Activated CD4-positive, alpha-beta T cell treated with anti-CD3 and anti-CD28 coated beads, Interleukin-2, amount 10 ng/mL, durations not matched to agents 7 days and 5 days (primary cell): ENCODE measurements at regions not wholly inside any gene's neighbourhood (a gene's known extent, or its start where the extent isn't known, plus 50 kb on each side); places are given as distances from the start of the nearest gene placed in this dataset.

Experiments used
- CTCF ChIA-PET: fragments of 350-600 bp; sonication (Branson Sonifier 250); formaldehyde crosslinking; loops from one replicate; lab custom pipeline; 2021; ENCODE audit warnings: antibody characterized with exemption; lab: Charles Lee
- POLR2A ChIA-PET: fragments of 350-600 bp; sonication (Branson Sonifier 250); formaldehyde crosslinking; loops from one replicate; lab custom pipeline; 2021; ENCODE audit warnings: antibody characterized with exemption; lab: Charles Lee
- DNase-seq: peaks from one replicate; pipeline ENCODE4 v3.0.0-alpha.2; 2020
- H3K27ac Mint-ChIP-seq: one replicate; pipeline ENCODE4 v1.8.0; 2021; ENCODE audit warnings: mild to moderate bottlenecking, moderate library complexity, mixed read lengths
- H3K27me3 Mint-ChIP-seq: one replicate; pipeline ENCODE4 v1.8.0; 2021; ENCODE audit warnings: mixed read lengths
- H3K36me3 Mint-ChIP-seq: one replicate; pipeline ENCODE4 v1.8.0; 2021; ENCODE audit warnings: low read depth, mixed read lengths
- H3K4me1 Mint-ChIP-seq: one replicate; pipeline ENCODE4 v1.8.0; 2021; ENCODE audit warnings: mixed read lengths
- H3K4me3 Mint-ChIP-seq: one replicate; pipeline ENCODE4 v1.8.0; 2021; ENCODE audit warnings: mild to moderate bottlenecking, moderate library complexity, mixed read lengths
- H3K9me3 Mint-ChIP-seq: one replicate; pipeline ENCODE4 v1.8.0; 2021; ENCODE audit warnings: mixed read lengths

DNA sequence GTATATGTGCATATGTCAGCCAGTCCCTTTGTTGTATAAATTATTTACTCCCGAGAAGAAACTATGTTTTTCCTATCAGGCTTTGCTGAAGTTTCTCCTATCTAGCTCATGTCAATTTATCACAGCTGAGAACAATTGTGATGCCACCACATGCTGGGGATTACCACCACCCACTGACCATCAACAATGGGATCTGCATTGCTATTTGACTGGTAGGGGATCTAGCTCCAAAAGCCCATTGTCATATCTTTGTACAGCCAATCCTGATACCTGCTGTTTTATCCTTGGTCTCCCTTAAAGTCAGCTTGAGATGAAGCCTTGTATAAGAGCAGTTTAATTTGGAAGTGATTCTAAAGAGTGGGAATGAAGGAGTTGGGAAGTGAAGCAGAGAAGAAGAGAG lies 53.9 kb upstream of the KCNN2 start:
- POLR2A ChIA-PET: no interaction called here
- Mint-ChIP-seq H3K9me3 (no peaks in the 10 kb centered on the region), H3K36me3 (no peaks in the 10 kb centered on the region), H3K4me3 (no peak overlapping the region), H3K27ac (no peak overlapping the region), H3K27me3 (no peaks in the 10 kb centered on the region), H3K4me1 (no peaks in the 10 kb centered on the region)
- no peak for DNase-seq
- CTCF ChIA-PET: no interaction called here

DNA sequence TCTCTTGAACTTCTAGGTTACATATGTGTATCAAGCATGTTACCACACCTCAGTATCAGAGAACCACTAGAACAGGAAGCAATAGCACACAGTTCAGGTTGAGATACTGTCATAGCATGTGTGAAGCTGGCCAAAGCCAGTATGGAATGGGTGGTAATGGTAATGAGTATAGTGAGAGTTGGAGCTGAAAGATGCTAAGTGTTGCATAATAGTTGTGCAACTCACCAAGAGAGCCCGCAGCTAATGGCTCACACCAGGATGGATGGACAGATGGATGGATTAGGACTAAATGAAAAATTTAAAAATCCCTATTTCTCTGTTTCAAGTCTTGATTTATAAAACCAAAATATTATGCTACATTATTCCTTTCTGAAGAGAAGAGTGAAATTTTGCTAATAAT lies 53.4 kb upstream of the KCNN2 start:
- POLR2A ChIA-PET: no interaction called here
- CTCF ChIA-PET: interaction anchor here (0.6 kb wide), 1 partner anchor 416 kb away, joined by 3 read pairs; no protein-coding TSS in a partner anchor
- no peak for DNase-seq
- Mint-ChIP-seq H3K4me1 (no peaks in the 10 kb centered on the region), H3K27ac (no peak overlapping the region), H3K27me3 (no peaks in the 10 kb centered on the region), H3K36me3 (no peaks in the 10 kb centered on the region), H3K4me3 (no peak overlapping the region), H3K9me3 (no peaks in the 10 kb centered on the region)

DNA sequence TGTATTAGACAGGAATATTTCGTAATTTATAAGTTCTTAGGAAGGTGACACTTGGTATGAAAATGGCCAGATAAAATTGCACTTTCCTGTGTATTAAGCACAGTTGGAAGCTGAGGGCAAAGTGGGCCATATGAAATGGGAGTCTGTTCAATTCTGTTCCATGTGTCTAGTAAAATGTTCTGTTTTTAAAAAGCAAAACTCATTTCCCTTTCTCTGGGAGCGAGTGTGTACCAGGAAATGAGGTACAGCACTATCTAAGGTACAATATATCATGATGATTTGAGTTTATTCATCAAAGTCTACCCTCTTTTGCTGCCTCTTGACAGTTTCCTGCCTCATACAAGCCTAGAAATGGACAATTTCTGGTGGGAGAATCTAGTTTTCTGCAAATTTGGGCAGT lies 51.2 kb upstream of the KCNN2 start:
- Mint-ChIP-seq H3K4me1 (no peaks in the 10 kb centered on the region), H3K36me3 (no peaks in the 10 kb centered on the region), H3K4me3 (no peak overlapping the region), H3K27me3 (no peaks in the 10 kb centered on the region), H3K9me3 (no peaks in the 10 kb centered on the region), H3K27ac (no peak overlapping the region)
- POLR2A ChIA-PET: no interaction called here
- CTCF ChIA-PET: no interaction called here
- no peak for DNase-seq

DNA sequence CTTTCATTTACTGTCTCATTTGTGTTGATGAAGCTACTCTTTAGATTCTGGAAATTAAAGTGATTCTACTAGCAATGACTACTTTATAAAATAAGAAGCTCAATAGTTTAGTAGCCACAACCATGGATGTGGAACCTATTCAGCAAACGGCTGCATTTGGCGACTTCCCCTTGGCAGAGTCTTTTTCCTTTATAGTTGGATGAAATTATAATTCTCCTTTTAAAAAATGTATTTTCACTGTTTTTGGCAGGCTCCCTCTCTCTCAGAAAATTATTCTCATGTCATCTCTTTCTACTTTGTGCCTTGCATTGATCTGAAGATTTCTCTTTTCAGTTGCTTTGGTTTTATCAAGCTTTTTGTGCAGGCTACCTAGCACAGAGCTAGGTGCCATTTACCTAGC lies 50.6 kb upstream of the KCNN2 start:
- Mint-ChIP-seq H3K27ac (no peak overlapping the region), H3K4me3 (no peak overlapping the region), H3K9me3 (no peaks in the 10 kb centered on the region), H3K27me3 (no peaks in the 10 kb centered on the region), H3K36me3 (no peaks in the 10 kb centered on the region), H3K4me1 (no peaks in the 10 kb centered on the region)
- no peak for DNase-seq
- CTCF ChIA-PET: no interaction called here
- POLR2A ChIA-PET: no interaction called here

DNA sequence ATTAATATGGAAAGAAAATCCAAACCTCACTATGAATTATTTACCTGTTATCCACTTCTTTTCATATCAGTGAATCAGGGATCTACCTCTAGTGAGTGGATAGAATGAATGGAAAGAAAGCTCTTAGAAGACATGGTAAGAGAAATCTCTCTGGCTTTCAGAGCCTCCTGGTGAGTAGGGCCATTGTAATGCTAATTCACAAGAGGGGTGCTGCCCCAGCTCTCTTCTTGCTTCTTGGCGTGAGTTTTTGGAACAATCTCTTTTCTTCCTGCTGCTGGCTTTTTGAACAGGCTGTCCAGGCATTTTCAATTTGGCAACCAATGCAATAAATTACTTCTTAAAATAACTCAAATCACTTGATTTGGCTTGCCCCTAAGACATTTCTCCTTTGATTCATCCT lies 49.9 kb upstream of the KCNN2 start:
- POLR2A ChIA-PET: no interaction called here
- no peak for DNase-seq
- Mint-ChIP-seq H3K36me3 (no peaks in the 10 kb centered on the region), H3K4me3 (no peak overlapping the region), H3K9me3 (no peaks in the 10 kb centered on the region), H3K27me3 (no peaks in the 10 kb centered on the region), H3K27ac (no peak overlapping the region), H3K4me1 (no peaks in the 10 kb centered on the region)
- CTCF ChIA-PET: no interaction called here
